HPDE6-E6E7 (cell line): ENCODE measurements at regions not wholly inside any gene's neighbourhood (a gene's known extent, or its start where the extent isn't known, plus 50 kb on each side); places are given as distances from the start of the nearest gene placed in this dataset.
A peak's percentile ranks its signal among the peaks of the same experiment; 100 is the strongest.
"Not testable (repeated sequence)": the region's sequence is repeated elsewhere in the genome, so short reads cannot be mapped to it uniquely, and the experiment has no call there.

Experiments
- DNase-seq: peaks from one replicate; pipeline ENCODE4 v3.0.0; 2011; ENCODE audit warnings: missing footprints; ENCODE audit errors: extremely low spot score

- no peak for DNase-seq
These were observed 104.1 kb downstream of the GPR85 start for GRCh38 chr7:112982441-112983063.

- no peak for DNase-seq
These were observed 104.7 kb downstream of the GPR85 start for GRCh38 chr7:112981966-112982365.

GRCh38 chr7:112979055-112979454 lies 107.6 kb downstream of the GPR85 start:
- not testable (repeated sequence) for DNase-seq

GRCh38 chr7:112977244-112977955 lies 109.2 kb downstream of the GPR85 start:
- not testable (repeated sequence) for DNase-seq

GRCh38 chr7:112970771-112971170 lies 115.9 kb downstream of the GPR85 start:
- DNase-seq = no peak

- no peak for DNase-seq
These were observed 116.7 kb downstream of the GPR85 start for GRCh38 chr7:112969946-112970345.

GRCh38 chr7:112965506-112965905 lies 121.1 kb downstream of the GPR85 start:
- DNase-seq = no peak

GRCh38 chr7:112963634-112964033 lies 123.0 kb downstream of the GPR85 start:
- DNase-seq = no peak

- no peak for DNase-seq
These were observed 123.8 kb downstream of the GPR85 start for GRCh38 chr7:112962815-112963214.

- DNase-seq = no peak
These were observed 127.4 kb downstream of the GPR85 start for GRCh38 chr7:112959276-112959675.

- no peak for DNase-seq
These were observed 127.9 kb downstream of the GPR85 start for GRCh38 chr7:112958775-112959174.

- no peak for DNase-seq
These were observed 128.7 kb downstream of the GPR85 start for GRCh38 chr7:112957901-112958300.

- DNase-seq = not testable (repeated sequence)
These were observed 133.6 kb downstream of the GPR85 start for GRCh38 chr7:112953031-112953430.

- DNase-seq = no peak
These were observed 135.6 kb downstream of the GPR85 start for GRCh38 chr7:112951070-112951469.

GRCh38 chr7:112949682-112950081 lies 136.9 kb downstream of the GPR85 start:
- not testable (repeated sequence) for DNase-seq

GRCh38 chr7:112946350-112946749 lies 140.3 kb downstream of the GPR85 start:
- no peak for DNase-seq

- no peak for DNase-seq
These were observed 141.6 kb downstream of the GPR85 start for GRCh38 chr7:112945046-112945445.

GRCh38 chr7:112942981-112943380 lies 143.6 kb downstream of the GPR85 start:
- DNase-seq = no peak

- DNase-seq = not testable (repeated sequence)
These were observed 144.5 kb downstream of the GPR85 start for GRCh38 chr7:112942125-112942524.

- DNase-seq = no peak
These were observed 146.3 kb downstream of the GPR85 start for GRCh38 chr7:112940314-112940732.

- peak; percentile 98 for DNase-seq
These were observed 146.9 kb downstream of the GPR85 start for GRCh38 chr7:112939574-112940313.

- no peak for DNase-seq
These were observed 147.6 kb downstream of the GPR85 start for GRCh38 chr7:112938863-112939573.
